B cell (primary cell): ENCODE measurements at regions not wholly inside any gene's neighbourhood (a gene's known extent, or its start where the extent isn't known, plus 50 kb on each side); places are given as distances from the start of the nearest gene placed in this dataset.

Source experiments
- ATAC-seq: fragments of 200-7000 bp; cut with Tn5 transposase; one replicate; pipeline ENCODE4 v1.10.0; 2021; ENCODE audit warnings: low read depth, mild to moderate bottlenecking, moderate number of reproducible peaks, moderate library complexity
- CTCF ChIA-PET: fragments of 350-600 bp; sonication (Branson Sonifier 250); formaldehyde crosslinking; loops from one replicate; lab custom pipeline; 2021; ENCODE audit warnings: antibody characterized with exemption, inconsistent platforms; lab: Charles Lee
- POLR2A ChIA-PET: fragments of 350-600 bp; sonication (Branson Sonifier 250); formaldehyde crosslinking; loops from one replicate; lab custom pipeline; 2021; ENCODE audit warnings: antibody characterized with exemption; lab: Charles Lee
- DNase-seq: peaks from one replicate; pipeline ENCODE4 v3.0.0; 2013
- H2AFZ ChIP-seq: 2 replicates; pipeline ENCODE4 v1.6.1; 2012; ENCODE audit warnings: mild to moderate bottlenecking, low read depth, low read length; ENCODE audit not compliant: insufficient read depth, poor library complexity, severe bottlenecking
- H3K27ac ChIP-seq, 2 donors: 1 replicate in 1 of 2; 2 replicates in 1 of 2; pipeline ENCODE4 v1.5.1; 2012 to 2013; ENCODE audit warnings: low read length in 2 of 2, mild to moderate bottlenecking in 2 of 2, moderate library complexity in 1 of 2
- H3K27me3 ChIP-seq, 4 experiments: fragments of 200-600 bp in 1 of 4; sonication (generic) in 1 of 4; replicated peaks in 1 of 4; 1 replicate in 2 of 4; 2 replicates in 2 of 4; pipeline versions ENCODE4 v1.6.1 to v1.7.0; 2013 to 2016; ENCODE audit warnings: low read length in 3 of 4, mild to moderate bottlenecking in 2 of 4, mixed read lengths in 1 of 4, moderate library complexity in 1 of 4; ENCODE audit not compliant: insufficient read depth in 4 of 4, control insufficient read depth in 3 of 4; ENCODE audit errors: control extremely low read depth in 1 of 4
- H3K36me3 ChIP-seq, 2 experiments: replicated peaks in 1 of 2; 1 replicate in 1 of 2; 2 replicates in 1 of 2; pipeline versions ENCODE4 v1.6.1 to v1.7.1; 2013; ENCODE audit warnings: low read length in 1 of 2; ENCODE audit not compliant: insufficient read depth in 2 of 2, control insufficient read depth in 1 of 2; ENCODE audit errors: control extremely low read depth in 1 of 2, extremely low read depth in 1 of 2
- H3K4me1 ChIP-seq, 2 donors: fragments of 200-600 bp in 1 of 2; sonication (generic) in 1 of 2; 1 replicate in 1 of 2; 2 replicates in 1 of 2; pipeline versions ENCODE4 v1.5.1 to v1.6.1; 2013 to 2017; ENCODE audit warnings: low read length in 2 of 2; ENCODE audit not compliant: control insufficient read depth in 2 of 2, insufficient read depth in 2 of 2
- H3K4me2 ChIP-seq: replicated peaks from 2 replicates; pipeline ENCODE3; 2012; ENCODE audit warnings: mild to moderate bottlenecking, low read depth, low read length; ENCODE audit not compliant: poor library complexity, severe bottlenecking
- H3K4me3 ChIP-seq, 5 experiments: fragments of 200-600 bp in 1 of 5; sonication (generic) in 1 of 5; 1 replicate in 3 of 5; 2 replicates in 2 of 5; pipeline versions ENCODE4 v1.5.1 to v1.7.0; 2011 to 2016; ENCODE audit warnings: low read length in 4 of 5, mild to moderate bottlenecking in 4 of 5, low read depth in 2 of 5, control low read depth in 1 of 5, moderate library complexity in 1 of 5; ENCODE audit not compliant: insufficient read depth in 1 of 5; ENCODE audit errors: control extremely low read depth in 1 of 5, extremely low read depth in 1 of 5
- H3K79me2 ChIP-seq: fragments of 200-600 bp; sonication (generic); one replicate; pipeline ENCODE4 v1.6.0; 2016; ENCODE audit warnings: low read length; ENCODE audit not compliant: control insufficient read depth, insufficient read depth
- H3K9ac ChIP-seq: fragments of 200-600 bp; sonication (generic); 2 replicates; pipeline ENCODE4 v1.6.1; 2017; ENCODE audit warnings: mild to moderate bottlenecking, low read length, moderate library complexity
- H3K9me3 ChIP-seq, 3 donors: one replicate each; pipeline versions ENCODE4 v1.6.1 to v1.7.1; 2013; ENCODE audit warnings: low read length in 2 of 3; ENCODE audit not compliant: control insufficient read depth in 2 of 3, insufficient read depth in 1 of 3; ENCODE audit errors: control extremely low read depth in 1 of 3
- H4K20me1 ChIP-seq: 2 replicates; pipeline ENCODE4 v1.6.0; 2012; ENCODE audit warnings: mild to moderate bottlenecking, low read length; ENCODE audit not compliant: insufficient read depth, control insufficient read depth, poor library complexity, severe bottlenecking
- H3K27ac Mint-ChIP-seq: one replicate; pipeline ENCODE4 v1.8.0; 2021; ENCODE audit warnings: mixed read lengths
- H3K27me3 Mint-ChIP-seq: one replicate; pipeline ENCODE4 v1.8.0; 2021; ENCODE audit warnings: mixed read lengths
- H3K4me1 Mint-ChIP-seq: one replicate; pipeline ENCODE4 v1.8.0; 2021; ENCODE audit warnings: mixed read lengths
- H3K4me3 Mint-ChIP-seq: one replicate; pipeline ENCODE4 v1.8.0; 2021; ENCODE audit warnings: mixed read lengths
- H3K9me3 Mint-ChIP-seq: one replicate; pipeline ENCODE4 v1.8.0; 2022; ENCODE audit warnings: mixed read lengths; ENCODE audit not compliant: insufficient read depth
- CTCF ChIP-seq: fragments of 200-600 bp; IDR thresholded peaks from one replicate; pipeline ENCODE4 v1.8.0; 2022; ENCODE audit warnings: antibody characterized with exemption, mild to moderate bottlenecking
- EZH2 ChIP-seq: IDR thresholded peaks from 2 replicates; pipeline ENCODE4 v1.6.1; 2012; ENCODE audit warnings: borderline replicate concordance, low read depth, mild to moderate bottlenecking, moderate library complexity, low read length; ENCODE audit not compliant: insufficient read depth, poor library complexity, severe bottlenecking
- WGBS: methylation state at CpG from one replicate; pipeline ENCODE4 v1.1.5; 2013; ENCODE audit warnings: missing lambda C conversion rate; ENCODE audit not compliant: insufficient coverage; 5-methylcytosine and 5-hydroxymethylcytosine counted together
- intact Hi-C: fragments of 100-400 bp; cut with micrococcal nuclease; formaldehyde crosslinking; loops from one replicate; pipeline ENCODE4 v1.10.0; 2022

GRCh38 chr11:123301013-123301591, 106.1 kb upstream of the CLMP start:
- Histone ChIP-seq H3K27me3 (peaks cover 0 to 12% (median 5%) of the 10 kb centered on the region in 4 experiments), H3K79me2 (no peaks in the 10 kb centered on the region), H4K20me1 (no peaks in the 10 kb centered on the region), H3K9ac (peak overlapping the region; percentile 50), H3K4me1 (peaks cover 14 to 25% of the 10 kb centered on the region in 2 donors), H2AFZ (peak overlapping the region; percentile 71), H3K27ac (no peak overlapping the region), H3K4me3 (peak overlapping the region in 1 of 5 experiments; percentile 39), H3K36me3 (no peaks in the 10 kb centered on the region), H3K4me2 (peak overlapping the region; percentile 78), H3K9me3 (peaks cover 0 to 16% (median 0%) of the 10 kb centered on the region in 3 donors)
- ATAC-seq = no peak
- DNase-seq = no peak
- no peaks in the 10 kb centered on the region for H3K9me3 Mint-ChIP-seq
- peak overlapping the region; percentile 71 for H3K4me3 Mint-ChIP-seq
- H3K27ac Mint-ChIP-seq = no peak overlapping the region
- peaks cover 6% of the 10 kb centered on the region for H3K27me3 Mint-ChIP-seq
- no peak for TF ChIP-seq CTCF
- WGBS = no CpG with 5 or more reads among the region's 3 CpGs
- CTCF ChIA-PET = interaction anchor here (0.7 to 4.8 kb wide), 7 partner anchors 10 to 1060 kb away, joined by 3 to 30 read pairs (median 3); no protein-coding TSS in a partner anchor
- H3K4me1 Mint-ChIP-seq = peaks cover 28% of the 10 kb centered on the region
- POLR2A ChIA-PET = no interaction called here
- intact Hi-C loops = loop anchor here (1.0 to 2.0 kb wide), 2 partner anchors 177 to 254 kb away; no protein-coding TSS in a partner anchor

DNA sequence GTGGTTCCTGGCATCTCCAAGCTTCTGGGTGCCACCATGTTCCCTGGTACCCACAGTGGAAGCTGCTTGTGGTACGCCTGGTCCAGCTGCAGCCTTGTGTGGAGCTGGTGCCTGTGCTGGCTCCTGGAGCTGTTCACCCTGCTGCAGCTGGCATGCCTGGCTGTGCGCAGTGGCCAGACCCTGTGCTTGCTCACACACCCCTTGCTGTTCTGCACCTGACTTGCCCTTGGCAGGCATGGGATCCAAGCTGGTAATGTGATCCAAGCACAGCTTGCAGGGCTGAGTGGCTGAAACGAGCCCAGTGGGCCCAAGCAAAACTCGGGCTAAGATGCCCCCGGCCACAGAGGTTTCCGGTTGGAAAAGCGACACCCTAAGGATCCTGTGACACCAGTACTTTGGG, 104.7 kb upstream of the CLMP start:
- Mint-ChIP-seq H3K9me3 (no peaks in the 10 kb centered on the region), H3K27ac (no peak overlapping the region), H3K27me3 (peaks cover 6% of the 10 kb centered on the region), H3K4me1 (peaks cover 28% of the 10 kb centered on the region), H3K4me3 (no peak overlapping the region)
- no peak overlapping the region for H3K4me2 ChIP-seq
- CTCF ChIA-PET = interaction anchor here (1.4 kb wide), 1 partner anchor 179 kb away, joined by 5 read pairs; no protein-coding TSS in a partner anchor
- H4K20me1 ChIP-seq = no peaks in the 10 kb centered on the region
- H3K27me3 ChIP-seq = peaks cover 0 to 12% (median 5%) of the 10 kb centered on the region in 4 experiments
- no peaks in the 10 kb centered on the region for H3K36me3 ChIP-seq
- H3K79me2 ChIP-seq = no peaks in the 10 kb centered on the region
- DNase-seq = no peak
- H3K4me3 ChIP-seq = no peak overlapping the region
- H3K27ac ChIP-seq = no peak overlapping the region
- H3K9ac ChIP-seq = no peak overlapping the region
- TF ChIP-seq EZH2 (no peak), CTCF (no peak)
- H2AFZ ChIP-seq = no peak overlapping the region
- intact Hi-C loops = loop anchor here (2.0 kb wide), 1 partner anchor 255 kb away; no protein-coding TSS in a partner anchor
- ATAC-seq = no peak
- POLR2A ChIA-PET = no interaction called here
- 98% methylated on average over 7 of the region's 7 CpGs for WGBS
- peaks cover 14 to 25% of the 10 kb centered on the region in 2 donors for H3K4me1 ChIP-seq
- H3K9me3 ChIP-seq = peaks cover 0 to 16% (median 0%) of the 10 kb centered on the region in 3 donors
